ENCODE measurements at regions not wholly inside any gene's neighbourhood (a gene's known extent, or its start where the extent isn't known, plus 50 kb on each side); places are given as distances from the start of the nearest gene placed in this dataset.
"Not testable (repeated sequence)": the region's sequence is repeated elsewhere in the genome, so short reads cannot be mapped to it uniquely, and the experiment has no call there.

- Mint-ChIP-seq H3K27ac (peak overlapping the region in 1 of 6 donors; percentile 3), H3K36me3 (no peaks in the 10 kb centered on the region), H3K9me3 (peaks cover 0 to 9% (median 0%) of the 10 kb centered on the region in 7 donors), H3K4me3 (no peak overlapping the region), H3K4me1 (no peaks in the 10 kb centered on the region), H3K27me3 (peaks cover 0 to 13% (median 0%) of the 10 kb centered on the region in 3 donors)
- no peak for ATAC-seq (ENCODE audit: low read depth in 2 of 2)
- no peak for DNase-seq
These were observed 120.2 kb downstream of the FHIP1A start for GRCh38 chr4:151529187-151529586.

- no peak for DNase-seq
- H3K27ac Mint-ChIP-seq, result no peak overlapping the region
- no peak overlapping the region for H3K4me3 Mint-ChIP-seq
- no peaks in the 10 kb centered on the region for H3K36me3 Mint-ChIP-seq
- H3K9me3 Mint-ChIP-seq, result peaks cover 0 to 2% (median 0%) of the 10 kb centered on the region in 7 donors
- H3K27me3 Mint-ChIP-seq, result peaks cover 0 to 13% (median 0%) of the 10 kb centered on the region in 3 donors
- no peaks in the 10 kb centered on the region for H3K4me1 Mint-ChIP-seq
- ATAC-seq (ENCODE audit: low read depth in 2 of 2), result no peak
These were observed 121.3 kb downstream of the FHIP1A start for GRCh38 chr4:151530230-151530629.

GRCh38 chr4:151530783-151531182, 121.8 kb downstream of the FHIP1A start:
- no peak overlapping the region for H3K27ac Mint-ChIP-seq
- peaks cover 0 to 2% (median 0%) of the 10 kb centered on the region in 7 donors for H3K9me3 Mint-ChIP-seq
- DNase-seq (no peak), ATAC-seq (ENCODE audit: low read depth in 2 of 2) (no peak)
- no peaks in the 10 kb centered on the region for H3K36me3 Mint-ChIP-seq
- H3K27me3 Mint-ChIP-seq, result peaks cover 0 to 13% (median 0%) of the 10 kb centered on the region in 3 donors
- no peak overlapping the region for H3K4me3 Mint-ChIP-seq
- H3K4me1 Mint-ChIP-seq, result no peaks in the 10 kb centered on the region

GRCh38 chr4:151532001-151532708, 123.2 kb downstream of the FHIP1A start:
- DNase-seq, result no peak
- H3K36me3 Mint-ChIP-seq, result no peaks in the 10 kb centered on the region
- H3K4me1 Mint-ChIP-seq, result no peaks in the 10 kb centered on the region
- H3K4me3 Mint-ChIP-seq, result no peak overlapping the region
- H3K9me3 Mint-ChIP-seq, result peaks cover 0 to 2% (median 0%) of the 10 kb centered on the region in 7 donors
- peaks cover 0 to 13% (median 0%) of the 10 kb centered on the region in 3 donors for H3K27me3 Mint-ChIP-seq
- no peak for ATAC-seq (ENCODE audit: low read depth in 2 of 2)
- H3K27ac Mint-ChIP-seq, result no peak overlapping the region

- Mint-ChIP-seq H3K27ac (no peak overlapping the region), H3K4me3 (no peak overlapping the region)
These were observed 125.2 kb downstream of the FHIP1A start for GRCh38 chr4:151534195-151534594.

GRCh38 chr4:151535366-151535765, 126.4 kb downstream of the FHIP1A start:
- ATAC-seq (ENCODE audit: low read depth in 2 of 2), result no peak
- H3K27me3 Mint-ChIP-seq, result peaks cover 0 to 12% (median 0%) of the 10 kb centered on the region in 3 donors
- no peaks in the 10 kb centered on the region for H3K36me3 Mint-ChIP-seq

More at GRCh38 chr4:151534195-151534594, 125.2 kb downstream of the FHIP1A start:
- no peak for DNase-seq
- peaks cover 0 to 13% (median 0%) of the 10 kb centered on the region in 3 donors for H3K27me3 Mint-ChIP-seq
- no peak for ATAC-seq (ENCODE audit: low read depth in 2 of 2)
- peaks cover 0 to 1% (median 0%) of the 10 kb centered on the region in 7 donors for H3K9me3 Mint-ChIP-seq
- H3K4me1 Mint-ChIP-seq, result no peaks in the 10 kb centered on the region
- H3K36me3 Mint-ChIP-seq, result no peaks in the 10 kb centered on the region

GRCh38 chr4:151537687-151538086, 128.7 kb downstream of the FHIP1A start:
- Mint-ChIP-seq H3K27ac (no peak overlapping the region), H3K27me3 (peaks cover 0 to 5% (median 3%) of the 10 kb centered on the region in 3 donors), H3K36me3 (no peaks in the 10 kb centered on the region), H3K9me3 (peaks cover 0 to 1% (median 0%) of the 10 kb centered on the region in 7 donors), H3K4me3 (no peak overlapping the region), H3K4me1 (no peaks in the 10 kb centered on the region)
- DNase-seq (no peak), ATAC-seq (ENCODE audit: low read depth in 2 of 2) (no peak)

More at GRCh38 chr4:151535366-151535765, 126.4 kb downstream of the FHIP1A start:
- Mint-ChIP-seq H3K27ac (no peak overlapping the region), H3K9me3 (peaks cover 0 to 1% (median 0%) of the 10 kb centered on the region in 7 donors), H3K4me1 (no peaks in the 10 kb centered on the region), H3K4me3 (no peak overlapping the region)
- no peak for DNase-seq

- no peak overlapping the region for H3K27ac Mint-ChIP-seq
- DNase-seq (no peak), ATAC-seq (ENCODE audit: low read depth in 2 of 2) (no peak)
- peaks cover 0 to 10% (median 3%) of the 10 kb centered on the region in 3 donors for H3K27me3 Mint-ChIP-seq
- H3K4me3 Mint-ChIP-seq, result no peak overlapping the region
- H3K9me3 Mint-ChIP-seq, result peaks cover 0 to 1% (median 0%) of the 10 kb centered on the region in 7 donors
- H3K4me1 Mint-ChIP-seq, result no peaks in the 10 kb centered on the region
- no peaks in the 10 kb centered on the region for H3K36me3 Mint-ChIP-seq
These were observed 130.0 kb downstream of the FHIP1A start for GRCh38 chr4:151538963-151539362.

- no peaks in the 10 kb centered on the region for H3K36me3 Mint-ChIP-seq
- ATAC-seq (ENCODE audit: low read depth in 2 of 2), result no peak
- peaks cover 0 to 13% (median 11%) of the 10 kb centered on the region in 3 donors for H3K27me3 Mint-ChIP-seq
- no peaks in the 10 kb centered on the region for H3K4me1 Mint-ChIP-seq
- peaks cover 0 to 1% (median 0%) of the 10 kb centered on the region in 7 donors for H3K9me3 Mint-ChIP-seq
- DNase-seq, result no peak
- no peak overlapping the region for H3K27ac Mint-ChIP-seq
- H3K4me3 Mint-ChIP-seq, result no peak overlapping the region
These were observed 131.9 kb downstream of the FHIP1A start for GRCh38 chr4:151540728-151541388.

GRCh38 chr4:151541389-151542071, 132.6 kb downstream of the FHIP1A start:
- peaks cover 0 to 1% (median 0%) of the 10 kb centered on the region in 7 donors for H3K9me3 Mint-ChIP-seq
- H3K4me3 Mint-ChIP-seq, result no peak overlapping the region
- no peak for DNase-seq
- H3K36me3 Mint-ChIP-seq, result no peaks in the 10 kb centered on the region
- peaks cover 0 to 17% (median 13%) of the 10 kb centered on the region in 3 donors for H3K27me3 Mint-ChIP-seq
- ATAC-seq (ENCODE audit: low read depth in 2 of 2), result no peak
- no peak overlapping the region for H3K27ac Mint-ChIP-seq
- no peaks in the 10 kb centered on the region for H3K4me1 Mint-ChIP-seq

- Mint-ChIP-seq H3K27ac (no peak overlapping the region), H3K9me3 (peaks cover 5 to 46% (median 23%) of the 10 kb centered on the region in 7 donors), H3K36me3 (no peaks in the 10 kb centered on the region), H3K4me1 (no peaks in the 10 kb centered on the region), H3K4me3 (peak overlapping the region in 1 of 8 donors; percentile 15), H3K27me3 (peaks cover 0 to 21% (median 8%) of the 10 kb centered on the region in 3 donors)
- DNase-seq (no peak), ATAC-seq (ENCODE audit: low read depth in 2 of 2) (no peak)
These were observed 139.7 kb downstream of the FHIP1A start for GRCh38 chr4:151548708-151549107.

- not testable (repeated sequence) for H3K27ac Mint-ChIP-seq; DNase-seq; ATAC-seq (ENCODE audit: low read depth in 2 of 2); H3K4me1 Mint-ChIP-seq; H3K4me3 Mint-ChIP-seq; H3K36me3 Mint-ChIP-seq
- Mint-ChIP-seq H3K27me3 (peaks cover 0 to 15% (median 13%) of the 10 kb centered on the region in 3 donors), H3K9me3 (peaks cover 5 to 46% (median 23%) of the 10 kb centered on the region in 7 donors)
These were observed 140.4 kb downstream of the FHIP1A start for GRCh38 chr4:151549378-151549777.

GRCh38 chr4:151553874-151554273, 144.9 kb downstream of the FHIP1A start:
- Mint-ChIP-seq H3K27me3 (peaks cover 0 to 16% (median 14%) of the 10 kb centered on the region in 3 donors), H3K9me3 (peaks cover 3 to 29% (median 11%) of the 10 kb centered on the region in 7 donors), H3K27ac (no peak overlapping the region), H3K4me1 (no peaks in the 10 kb centered on the region), H3K4me3 (no peak overlapping the region), H3K36me3 (no peaks in the 10 kb centered on the region)
- no peak for DNase-seq
- no peak for ATAC-seq (ENCODE audit: low read depth in 2 of 2)

Data from naive B cell (primary cell).